H9 (cell line): ENCODE measurements at regions not wholly inside any gene's neighbourhood (a gene's known extent, or its start where the extent isn't known, plus 50 kb on each side); places are given as distances from the start of the nearest gene placed in this dataset.

Experiments used
- DNase-seq: peaks from one replicate; pipeline ENCODE4 v3.0.0-alpha.2; 2017
- H2AFZ ChIP-seq: one replicate; pipeline ENCODE4 v1.6.1; 2013; ENCODE audit warnings: mild to moderate bottlenecking, low read length, control low read depth, moderate library complexity
- H2AK5ac ChIP-seq: 2 replicates; pipeline ENCODE4 v1.6.1; 2013; ENCODE audit warnings: low read length, control low read depth, mixed read lengths; ENCODE audit not compliant: insufficient read length
- H2BK120ac ChIP-seq: one replicate; pipeline ENCODE4 v1.6.1; 2013; ENCODE audit warnings: low read depth, mild to moderate bottlenecking, low read length, control low read depth, inconsistent platforms; ENCODE audit not compliant: poor library complexity, severe bottlenecking
- H2BK12ac ChIP-seq: 2 replicates; pipeline ENCODE4 v1.6.1; 2013; ENCODE audit warnings: low read length, control low read depth, mixed read lengths, low read depth; ENCODE audit not compliant: insufficient read length
- H2BK15ac ChIP-seq: 2 replicates; pipeline ENCODE4 v1.6.1; 2013; ENCODE audit warnings: low read depth, low read length, control low read depth
- H2BK20ac ChIP-seq: one replicate; pipeline ENCODE4 v1.6.1; 2013; ENCODE audit warnings: low read depth, mild to moderate bottlenecking, low read length, control low read depth, inconsistent platforms; ENCODE audit not compliant: poor library complexity, severe bottlenecking
- H2BK5ac ChIP-seq: 2 replicates; pipeline ENCODE4 v1.6.1; 2013; ENCODE audit warnings: low read length, control low read depth, mixed read lengths; ENCODE audit not compliant: insufficient read length
- H3K14ac ChIP-seq: 2 replicates; pipeline ENCODE4 v1.6.1; 2013; ENCODE audit warnings: low read length, control low read depth; ENCODE audit not compliant: insufficient read depth
- H3K18ac ChIP-seq: 2 replicates; pipeline ENCODE4 v1.6.1; 2013; ENCODE audit warnings: low read depth, mild to moderate bottlenecking, mixed read lengths, low read length, control low read depth; ENCODE audit not compliant: insufficient read length
- H3K23ac ChIP-seq: 2 replicates; pipeline ENCODE4 v1.6.1; 2013; ENCODE audit warnings: low read length, control low read depth, mixed read lengths, low read depth; ENCODE audit not compliant: insufficient read length
- H3K23me2 ChIP-seq: 2 replicates; pipeline ENCODE4 v1.6.1; 2013; ENCODE audit warnings: low read depth, mild to moderate bottlenecking, mixed read lengths, low read length, control low read depth; ENCODE audit not compliant: insufficient read length, poor library complexity, severe bottlenecking
- H3K27ac ChIP-seq: 2 replicates; pipeline ENCODE4 v1.5.1; 2013; ENCODE audit warnings: low read length, control low read depth, mixed read lengths, low read depth; ENCODE audit not compliant: insufficient read length
- H3K27me3 ChIP-seq: 2 replicates; pipeline ENCODE4 v1.6.1; 2013; ENCODE audit warnings: low read length, control low read depth, inconsistent platforms; ENCODE audit not compliant: insufficient read depth
- H3K4ac ChIP-seq: 2 replicates; pipeline ENCODE4 v1.6.1; 2013; ENCODE audit warnings: low read depth, mild to moderate bottlenecking, control low read depth, inconsistent platforms, low read length, moderate library complexity
- H3K4me1 ChIP-seq: 2 replicates; pipeline ENCODE4 v1.6.1; 2013; ENCODE audit warnings: low read length, control low read depth, inconsistent platforms; ENCODE audit not compliant: insufficient read depth
- H3K4me2 ChIP-seq: 2 replicates; pipeline ENCODE4 v1.6.1; 2013; ENCODE audit warnings: low read length, control low read depth, mixed read lengths; ENCODE audit not compliant: insufficient read length, insufficient read depth
- H3K56ac ChIP-seq: 2 replicates; pipeline ENCODE4 v1.6.1; 2013; ENCODE audit warnings: low read depth, mild to moderate bottlenecking, mixed read lengths, low read length, control low read depth; ENCODE audit not compliant: insufficient read length
- H3K79me1 ChIP-seq: 2 replicates; pipeline ENCODE4 v1.6.1; 2013; ENCODE audit warnings: low read depth, mild to moderate bottlenecking, moderate library complexity, low read length, control low read depth, inconsistent platforms; ENCODE audit not compliant: insufficient read depth, poor library complexity, severe bottlenecking
- H3K79me2 ChIP-seq: 2 replicates; pipeline ENCODE4 v1.6.1; 2013; ENCODE audit warnings: low read length, control low read depth, inconsistent platforms; ENCODE audit not compliant: insufficient read depth
- H3K9ac ChIP-seq: 2 replicates; pipeline ENCODE4 v1.6.1; 2013; ENCODE audit warnings: low read length, control low read depth, mixed read lengths; ENCODE audit not compliant: insufficient read length; ENCODE audit errors: extremely low read depth
- H3K9me3 ChIP-seq: one replicate; pipeline ENCODE4 v1.6.1; 2013; ENCODE audit warnings: low read depth, low read length, inconsistent platforms; ENCODE audit not compliant: control insufficient read depth
- H3T11ph ChIP-seq: one replicate; pipeline ENCODE4 v1.6.1; 2013; ENCODE audit warnings: mild to moderate bottlenecking, low read length, control low read depth, inconsistent platforms
- H4K20me1 ChIP-seq: one replicate; pipeline ENCODE4 v1.6.1; 2013; ENCODE audit not compliant: control insufficient read depth, insufficient read length, insufficient read depth
- H4K5ac ChIP-seq: 2 replicates; pipeline ENCODE4 v1.6.1; 2013; ENCODE audit warnings: low read depth, mild to moderate bottlenecking, mixed read lengths, low read length, control low read depth; ENCODE audit not compliant: insufficient read length
- H4K8ac ChIP-seq: replicated peaks from 2 replicates; pipeline ENCODE4 v1.6.1; 2013; ENCODE audit warnings: low read length, control low read depth, mixed read lengths, low read depth; ENCODE audit not compliant: insufficient read length
- H4K91ac ChIP-seq: 2 replicates; pipeline ENCODE4 v1.6.1; 2013; ENCODE audit warnings: low read depth, mild to moderate bottlenecking, moderate library complexity, mixed read lengths, low read length, control low read depth; ENCODE audit not compliant: insufficient read length
- H3K27ac Mint-ChIP-seq, 3 experiments: 2 replicates in 2 of 3; 3 replicates in 1 of 3; pipeline ENCODE4 v1.8.0; 2020 to 2021; ENCODE audit warnings: mixed read lengths in 3 of 3, mild to moderate bottlenecking in 1 of 3, moderate library complexity in 1 of 3
- H3K27me3 Mint-ChIP-seq: 2 replicates; pipeline ENCODE4 v1.8.0; 2021; ENCODE audit warnings: low read depth, mild to moderate bottlenecking, moderate library complexity, mixed read lengths
- H3K36me3 Mint-ChIP-seq, 3 experiments: 2 replicates in 2 of 3; 3 replicates in 1 of 3; pipeline ENCODE4 v1.8.0; 2020 to 2021; ENCODE audit warnings: low read depth in 3 of 3, mixed read lengths in 3 of 3; ENCODE audit not compliant: insufficient read depth in 1 of 3
- H3K4me1 Mint-ChIP-seq, 2 experiments: 2 replicates each; pipeline ENCODE4 v1.8.0; 2020; ENCODE audit warnings: mixed read lengths in 2 of 2
- H3K4me3 Mint-ChIP-seq, 2 experiments: 2 replicates in 1 of 2; 3 replicates in 1 of 2; pipeline ENCODE4 v1.8.0; 2020 to 2021; ENCODE audit warnings: mild to moderate bottlenecking in 2 of 2, mixed read lengths in 2 of 2, moderate library complexity in 1 of 2
- H3K9me3 Mint-ChIP-seq, 2 experiments: 2 replicates in 1 of 2; 3 replicates in 1 of 2; pipeline ENCODE4 v1.8.0; 2020; ENCODE audit warnings: mild to moderate bottlenecking in 2 of 2, mixed read lengths in 2 of 2, moderate library complexity in 1 of 2
- CTCF ChIP-seq: fragments of 200-600 bp; sonication (generic); conservative IDR thresholded peaks from 3 replicates; pipeline ENCODE4 v1.8.0; 2021; ENCODE audit warnings: antibody characterized with exemption, mild to moderate bottlenecking
- WGBS: extraction: QIAGEN DNeasy Blood & Tissue Kit; methylation state at CpG from one replicate; pipeline ENCODE4 v1.1.7; 2013; ENCODE audit warnings: missing lambda C conversion rate, low lambda C conversion rate, mixed read lengths; ENCODE audit not compliant: insufficient read length; ENCODE audit errors: extremely low coverage; 5-methylcytosine and 5-hydroxymethylcytosine counted together

DNA sequence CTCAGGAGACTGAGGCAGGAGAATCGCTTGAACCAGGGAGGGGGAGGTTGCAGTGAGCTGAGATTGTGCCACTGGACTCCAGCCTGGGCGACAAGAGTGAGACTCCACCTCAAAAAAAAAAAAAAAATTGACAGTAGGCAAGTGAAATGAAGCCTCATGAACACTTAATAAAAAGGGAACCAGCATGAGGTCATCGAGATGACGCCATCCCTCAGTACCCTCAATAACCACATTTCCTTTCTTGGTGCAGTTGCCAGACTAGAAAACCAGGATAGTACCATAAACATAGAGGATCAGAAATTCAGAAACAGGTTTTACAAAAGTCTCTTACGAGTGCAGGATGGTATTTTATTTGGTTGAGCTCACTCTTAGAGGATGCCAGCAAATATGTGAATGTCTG, 584.1 kb downstream of the MAFB start:
- Histone ChIP-seq H2BK20ac (no peak overlapping the region), H3K79me1 (no peaks in the 10 kb centered on the region), H3K56ac (no peak overlapping the region), H4K8ac (no peak overlapping the region), H2AK5ac (no peak overlapping the region), H4K5ac (no peak overlapping the region), H3K79me2 (no peaks in the 10 kb centered on the region), H3K4me1 (no peaks in the 10 kb centered on the region), H3K18ac (no peak overlapping the region), H3K9ac (no peak overlapping the region), H3K9me3 (no peaks in the 10 kb centered on the region), H3K23me2 (no peaks in the 10 kb centered on the region), H3T11ph (no peak overlapping the region), H2BK120ac (no peak overlapping the region), H3K23ac (no peak overlapping the region), H3K4ac (no peak overlapping the region), H2BK5ac (no peak overlapping the region), H2BK12ac (no peak overlapping the region), H3K27me3 (no peaks in the 10 kb centered on the region), H3K27ac (no peak overlapping the region), H2BK15ac (no peak overlapping the region), H4K91ac (no peak overlapping the region), H4K20me1 (no peaks in the 10 kb centered on the region), H3K14ac (no peak overlapping the region), H3K4me2 (no peak overlapping the region), H2AFZ (no peak overlapping the region)
- TF ChIP-seq CTCF = no peak
- DNase-seq = no peak
- no peaks in the 10 kb centered on the region for H3K9me3 Mint-ChIP-seq
- H3K27ac Mint-ChIP-seq = no peak overlapping the region
- H3K4me3 Mint-ChIP-seq = no peak overlapping the region
- no peaks in the 10 kb centered on the region for H3K4me1 Mint-ChIP-seq
- no peaks in the 10 kb centered on the region for H3K27me3 Mint-ChIP-seq
- no peaks in the 10 kb centered on the region; a peak in 1 of 7 replicates for H3K36me3 Mint-ChIP-seq
- no CpG with 5 or more reads among the region's 5 CpGs for WGBS
